ENCODE measurements at regions not wholly inside any gene's neighbourhood (a gene's known extent, or its start where the extent isn't known, plus 50 kb on each side); places are given as distances from the start of the nearest gene placed in this dataset.

DNA sequence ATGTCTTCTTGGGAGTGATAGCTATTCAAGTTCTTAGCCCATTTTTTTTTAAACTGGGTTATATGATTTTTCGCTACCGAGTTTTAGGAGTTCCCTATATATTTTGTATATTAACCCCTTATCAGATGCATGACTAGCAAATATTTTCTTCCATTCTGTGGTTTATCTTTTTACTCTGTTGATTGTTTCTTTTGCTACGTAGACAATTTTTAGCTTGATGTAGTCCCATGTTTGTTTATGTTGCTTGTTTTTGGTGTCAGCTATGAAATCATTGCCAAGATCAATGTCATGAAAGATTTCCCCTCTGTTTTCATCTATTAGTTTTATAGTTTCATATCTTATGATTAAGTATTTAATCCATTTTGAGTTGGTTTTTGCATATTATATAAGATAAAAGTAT lies 480.5 kb downstream of the CDH11 start:
- TF ChIP-seq POLR2AphosphoS5 (IDR thresholded peaks at IDR 0.05) (no peak), POLR2A (IDR thresholded peaks at IDR 0.05) (no peak)
- TF ChIP-seq, protein P1, sequence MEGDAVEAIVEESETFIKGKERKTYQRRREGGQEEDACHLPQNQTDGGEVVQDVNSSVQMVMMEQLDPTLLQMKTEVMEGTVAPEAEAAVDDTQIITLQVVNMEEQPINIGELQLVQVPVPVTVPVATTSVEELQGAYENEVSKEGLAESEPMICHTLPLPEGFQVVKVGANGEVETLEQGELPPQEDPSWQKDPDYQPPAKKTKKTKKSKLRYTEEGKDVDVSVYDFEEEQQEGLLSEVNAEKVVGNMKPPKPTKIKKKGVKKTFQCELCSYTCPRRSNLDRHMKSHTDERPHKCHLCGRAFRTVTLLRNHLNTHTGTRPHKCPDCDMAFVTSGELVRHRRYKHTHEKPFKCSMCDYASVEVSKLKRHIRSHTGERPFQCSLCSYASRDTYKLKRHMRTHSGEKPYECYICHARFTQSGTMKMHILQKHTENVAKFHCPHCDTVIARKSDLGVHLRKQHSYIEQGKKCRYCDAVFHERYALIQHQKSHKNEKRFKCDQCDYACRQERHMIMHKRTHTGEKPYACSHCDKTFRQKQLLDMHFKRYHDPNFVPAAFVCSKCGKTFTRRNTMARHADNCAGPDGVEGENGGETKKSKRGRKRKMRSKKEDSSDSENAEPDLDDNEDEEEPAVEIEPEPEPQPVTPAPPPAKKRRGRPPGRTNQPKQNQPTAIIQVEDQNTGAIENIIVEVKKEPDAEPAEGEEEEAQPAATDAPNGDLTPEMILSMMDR (IDR thresholded peaks at IDR 0.05) = no peak

DNA sequence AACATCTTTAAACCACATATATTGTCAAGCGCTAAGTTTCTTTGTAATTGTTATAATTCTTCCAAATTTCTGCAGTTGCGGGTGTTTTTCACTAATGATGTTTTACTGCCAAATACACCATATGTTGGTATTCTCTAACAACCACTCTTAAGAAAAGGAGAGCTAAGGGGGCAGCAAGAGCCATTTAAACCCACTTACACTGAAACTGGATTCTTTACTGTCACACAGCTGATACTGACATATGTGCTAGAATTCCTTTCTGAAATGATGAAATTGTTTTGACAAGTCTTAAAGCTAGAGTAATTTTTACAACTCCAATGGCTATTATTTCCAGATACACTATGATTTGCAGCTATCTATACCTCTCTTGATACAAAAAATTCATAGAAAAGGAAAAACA lies 483.1 kb downstream of the CDH11 start:
- no peak for DNase-seq (ENCODE audit: low spot score)
- Histone ChIP-seq H3K4me3 (no peak overlapping the region), H3K9me3 (no peaks in the 10 kb centered on the region), H3K27ac (no peak overlapping the region), H3K4me1 (replicated peaks) (no peaks in the 10 kb centered on the region), H3K27me3 (replicated peaks; ENCODE audit: insufficient read depth) (no peaks in the 10 kb centered on the region), H3K36me3 (no peaks in the 10 kb centered on the region)
- intact Hi-C loops (cut with DNase I) = no loop called here
- 96% methylated on average over 2 of the region's 2 CpGs for WGBS
- TF ChIP-seq POLR2AphosphoS5 (IDR thresholded peaks at IDR 0.05) (no peak), POLR2A (IDR thresholded peaks at IDR 0.05) (no peak)
- TF ChIP-seq, protein P1 (IDR thresholded peaks at IDR 0.05) = no peak

More for the DNA sequence above, 480.5 kb downstream of the CDH11 start:
- Histone ChIP-seq H3K36me3 (no peaks in the 10 kb centered on the region), H3K4me1 (replicated peaks) (no peaks in the 10 kb centered on the region), H3K4me3 (no peak overlapping the region), H3K27ac (no peak overlapping the region), H3K9me3 (no peaks in the 10 kb centered on the region), H3K27me3 (replicated peaks; ENCODE audit: insufficient read depth) (no peaks in the 10 kb centered on the region)
- 95% methylated on average over 3 of the region's 3 CpGs for WGBS
- DNase-seq (ENCODE audit: low spot score) = no peak
- intact Hi-C loops (cut with DNase I) = no loop called here

DNA sequence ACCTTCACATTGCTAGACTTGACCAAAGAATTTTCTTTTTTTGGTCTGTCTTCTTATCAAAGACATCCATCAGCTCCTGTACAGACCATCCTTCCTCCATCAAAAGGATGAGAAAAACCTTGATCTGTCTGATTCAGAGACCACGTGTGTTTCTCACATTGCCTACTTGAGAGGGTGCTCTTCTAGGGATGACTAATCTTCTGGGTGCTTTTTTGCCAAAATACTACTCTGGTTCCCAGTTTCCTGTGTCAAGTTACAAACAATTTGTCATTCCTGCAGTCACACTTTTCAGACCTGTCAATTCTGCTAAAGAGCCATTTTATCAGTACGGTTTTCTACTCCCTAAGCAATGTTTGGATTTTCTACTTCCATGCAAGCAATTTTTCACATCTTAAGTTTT lies 492.2 kb downstream of the CDH11 start:
- WGBS = 85% methylated on average over 2 of the region's 2 CpGs
- no peak overlapping the region for H3K27ac ChIP-seq

DNA sequence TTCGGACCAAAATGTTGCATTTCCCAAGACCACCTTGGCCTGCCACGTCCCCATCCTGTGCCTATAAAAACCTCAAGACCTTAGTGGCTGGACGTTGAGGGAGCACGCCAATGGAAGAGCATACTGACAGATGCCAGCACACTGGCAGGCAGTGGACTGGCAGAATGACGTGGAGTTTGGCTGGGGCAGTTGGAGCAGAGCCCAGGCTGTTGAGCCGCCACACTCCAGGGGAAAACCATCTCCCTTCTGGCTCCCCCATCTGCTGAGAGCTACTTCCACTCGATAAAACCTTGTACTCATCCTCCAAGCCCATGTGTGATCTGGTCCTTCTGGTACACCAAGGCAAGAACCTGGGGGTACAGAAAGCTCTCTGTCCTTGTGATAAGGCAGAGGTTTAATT lies 494.1 kb downstream of the CDH11 start:
- intact Hi-C loops (cut with DNase I) = no loop called here
- Histone ChIP-seq H3K27me3 (replicated peaks; ENCODE audit: insufficient read depth) (no peaks in the 10 kb centered on the region), H3K9me3 (no peaks in the 10 kb centered on the region), H3K4me1 (replicated peaks) (no peaks in the 10 kb centered on the region), H3K36me3 (no peaks in the 10 kb centered on the region), H3K27ac (no peak overlapping the region), H3K4me3 (no peak overlapping the region)
- TF ChIP-seq POLR2AphosphoS5 (IDR thresholded peaks at IDR 0.05) (no peak), POLR2A (IDR thresholded peaks at IDR 0.05) (no peak)
- TF ChIP-seq, protein P1 (IDR thresholded peaks at IDR 0.05) = no peak
- WGBS = 72% methylated on average over 7 of the region's 7 CpGs
- DNase-seq (ENCODE audit: low spot score) = no peak

More for the DNA sequence above, 492.2 kb downstream of the CDH11 start:
- Histone ChIP-seq H3K9me3 (no peaks in the 10 kb centered on the region), H3K4me1 (replicated peaks) (no peaks in the 10 kb centered on the region), H3K27me3 (replicated peaks; ENCODE audit: insufficient read depth) (no peaks in the 10 kb centered on the region), H3K36me3 (no peaks in the 10 kb centered on the region), H3K4me3 (no peak overlapping the region)
- intact Hi-C loops (cut with DNase I) = no loop called here
- TF ChIP-seq POLR2A (IDR thresholded peaks at IDR 0.05) (no peak), POLR2AphosphoS5 (IDR thresholded peaks at IDR 0.05) (no peak)
- TF ChIP-seq, protein P1 (IDR thresholded peaks at IDR 0.05) = no peak
- DNase-seq (ENCODE audit: low spot score) = no peak

DNA sequence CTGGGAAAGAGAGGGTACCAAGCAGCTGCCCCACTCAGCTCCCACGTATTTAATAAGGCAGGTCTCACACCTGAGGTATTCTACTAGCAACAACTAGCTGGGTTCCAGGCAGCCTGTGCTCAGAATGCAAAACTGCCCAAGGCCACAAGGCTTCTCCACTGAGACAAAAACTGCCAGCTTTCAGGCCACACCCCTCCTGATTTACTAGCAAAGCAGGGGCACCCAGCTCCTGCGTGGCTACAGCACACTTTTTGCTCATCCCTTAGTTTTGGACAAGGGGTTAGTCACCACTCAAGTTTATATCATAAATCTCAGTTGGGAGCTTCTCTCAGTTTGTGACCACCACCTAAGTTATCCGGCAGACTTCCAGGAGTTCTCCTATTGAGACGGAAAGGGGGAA lies 494.6 kb downstream of the CDH11 start:
- TF ChIP-seq POLR2AphosphoS5 (IDR thresholded peaks at IDR 0.05) (no peak), POLR2A (IDR thresholded peaks at IDR 0.05) (no peak)
- TF ChIP-seq, protein P1 (IDR thresholded peaks at IDR 0.05) = no peak
- intact Hi-C loops (cut with DNase I) = no loop called here
- 77% methylated on average over 4 of the region's 4 CpGs for WGBS

More for the DNA sequence above, 494.6 kb downstream of the CDH11 start:
- Histone ChIP-seq H3K27me3 (replicated peaks; ENCODE audit: insufficient read depth) (no peaks in the 10 kb centered on the region), H3K4me1 (replicated peaks) (no peaks in the 10 kb centered on the region), H3K9me3 (no peaks in the 10 kb centered on the region), H3K27ac (no peak overlapping the region), H3K36me3 (no peaks in the 10 kb centered on the region), H3K4me3 (no peak overlapping the region)
- DNase-seq (ENCODE audit: low spot score) = no peak

All from prostate gland (tissue), 2 donors.